Stimulated activated CD4-positive, alpha-beta T cell treated with anti-CD3 and anti-CD28 coated beads, TNF-alpha, amount 100 ng/mL, for 48 hours (primary cell): ENCODE measurements at regions not wholly inside any gene's neighbourhood (a gene's known extent, or its start where the extent isn't known, plus 50 kb on each side); places are given as distances from the start of the nearest gene placed in this dataset.

ENCODE experiments used
- DNase-seq, 3 donors: peaks; one replicate each; pipeline ENCODE4 v3.0.0-alpha.2; 2020; ENCODE audit warnings: low read depth in 3 of 3

DNA sequence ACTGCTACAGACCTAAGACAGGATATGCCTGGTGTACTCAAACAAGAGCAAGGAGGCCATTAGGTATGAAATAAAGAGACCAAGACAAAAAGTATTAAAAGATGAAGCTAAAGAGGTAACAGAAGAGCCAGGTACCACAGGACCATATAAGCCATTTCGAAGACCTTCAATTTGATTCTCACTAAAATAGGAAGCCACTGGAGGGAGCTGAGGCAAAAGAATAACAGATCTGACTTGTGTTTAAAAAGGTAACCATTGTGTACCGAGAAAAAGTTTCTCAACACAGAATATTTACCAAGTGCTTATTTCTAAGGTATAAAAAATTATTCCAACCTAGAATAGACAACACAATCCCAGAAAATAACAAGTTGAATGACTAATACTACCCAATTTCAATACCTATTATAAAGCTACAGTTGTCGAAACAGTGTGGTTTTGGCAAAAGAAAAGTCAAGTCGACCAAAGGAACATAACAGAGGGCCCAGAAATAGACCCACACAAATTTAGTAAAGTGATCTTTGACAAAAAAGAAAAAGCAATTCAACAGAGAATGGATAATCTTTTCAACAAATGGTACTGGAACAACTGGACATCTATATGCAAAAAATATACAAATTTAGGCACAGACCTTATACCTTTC is 125.3 kb upstream of the DST start:
- no peak for DNase-seq

DNA sequence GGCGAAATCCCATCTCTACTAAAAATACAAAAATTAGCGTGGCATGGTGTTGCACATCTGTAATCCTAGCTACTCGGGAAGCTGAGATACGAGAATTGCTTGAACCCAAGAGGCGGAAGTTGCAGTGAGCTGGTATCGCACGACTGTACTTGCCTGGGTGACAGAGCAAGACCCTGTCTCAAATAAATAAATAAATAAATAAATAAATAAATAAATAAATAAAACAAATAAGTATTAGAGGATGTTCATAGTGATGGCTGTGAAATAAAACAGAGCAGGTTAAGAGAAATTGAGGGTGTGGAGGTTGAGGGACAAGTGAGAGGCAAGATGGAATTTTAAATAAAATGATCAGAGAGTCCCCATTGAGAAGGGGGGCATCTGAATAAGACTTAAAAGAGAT is 124.7 kb upstream of the DST start:
- DNase-seq = no peak

DNA sequence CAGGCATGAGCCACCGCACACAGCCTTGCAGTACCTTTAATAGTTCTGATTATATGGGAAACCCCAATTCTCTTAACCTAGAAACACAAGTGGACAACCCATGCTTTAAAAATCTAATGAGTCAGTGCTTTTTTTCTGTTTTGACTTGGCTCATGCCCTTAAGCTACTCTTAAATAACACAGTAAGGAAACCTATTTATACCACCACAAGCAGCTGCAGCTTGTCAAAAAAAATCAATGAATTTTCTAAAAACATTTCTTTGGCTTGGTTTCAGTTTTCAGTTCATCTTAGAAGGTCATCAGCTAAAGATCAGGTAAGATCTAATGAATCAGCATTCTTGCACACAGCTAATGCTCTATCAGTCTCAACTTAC is 124.1 kb upstream of the DST start:
- DNase-seq = no peak

DNA sequence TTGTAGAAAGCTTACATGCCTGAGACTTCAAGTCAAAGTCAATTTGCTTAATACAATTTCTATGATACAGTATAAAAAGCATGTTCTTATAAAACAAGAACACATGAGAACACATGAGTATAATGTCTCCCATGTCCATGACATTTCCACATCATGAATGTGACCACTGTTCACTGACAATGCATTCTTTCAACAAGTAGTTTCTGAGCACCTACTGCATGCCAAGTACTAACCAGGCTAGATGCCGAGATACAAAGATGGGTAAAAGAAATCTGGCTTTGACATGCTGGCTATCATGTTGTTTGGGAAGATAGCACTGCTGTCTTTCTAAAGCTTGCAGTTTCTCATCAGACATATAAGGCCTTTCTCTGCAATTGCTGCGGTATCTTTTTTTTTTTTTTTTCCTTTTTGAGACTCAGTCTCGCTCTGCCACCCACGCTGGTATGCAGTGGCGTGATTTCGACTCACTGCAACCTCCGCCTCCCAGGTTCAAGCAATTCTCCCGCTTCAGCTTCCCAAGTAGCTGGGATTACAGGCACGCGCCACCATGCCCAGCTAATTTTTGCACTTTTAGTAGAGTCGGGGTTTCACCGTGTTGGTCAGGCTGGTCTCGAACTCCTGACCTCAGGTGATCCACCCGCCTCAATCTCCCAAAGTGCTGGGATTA is 123.6 kb upstream of the DST start:
- no peak for DNase-seq

DNA sequence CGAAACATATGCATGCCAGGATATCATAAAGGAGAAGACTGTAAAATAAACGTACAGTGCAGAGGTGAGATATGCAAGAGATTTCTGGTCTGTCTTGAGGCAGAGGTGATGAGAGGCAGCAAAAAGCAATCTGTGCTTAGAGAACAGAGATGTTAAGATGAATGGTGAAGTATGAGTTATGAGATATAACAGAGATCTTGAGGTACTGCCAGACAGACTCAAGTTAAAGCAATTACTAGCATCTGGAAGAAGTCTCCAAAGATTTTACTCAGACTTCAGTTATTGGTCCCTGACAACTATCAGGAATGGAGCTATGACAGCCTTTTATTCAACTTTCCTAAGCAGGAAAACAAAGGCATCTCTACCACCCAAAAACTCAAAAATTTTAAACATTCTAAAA is 122.8 kb upstream of the DST start:
- no peak for DNase-seq

DNA sequence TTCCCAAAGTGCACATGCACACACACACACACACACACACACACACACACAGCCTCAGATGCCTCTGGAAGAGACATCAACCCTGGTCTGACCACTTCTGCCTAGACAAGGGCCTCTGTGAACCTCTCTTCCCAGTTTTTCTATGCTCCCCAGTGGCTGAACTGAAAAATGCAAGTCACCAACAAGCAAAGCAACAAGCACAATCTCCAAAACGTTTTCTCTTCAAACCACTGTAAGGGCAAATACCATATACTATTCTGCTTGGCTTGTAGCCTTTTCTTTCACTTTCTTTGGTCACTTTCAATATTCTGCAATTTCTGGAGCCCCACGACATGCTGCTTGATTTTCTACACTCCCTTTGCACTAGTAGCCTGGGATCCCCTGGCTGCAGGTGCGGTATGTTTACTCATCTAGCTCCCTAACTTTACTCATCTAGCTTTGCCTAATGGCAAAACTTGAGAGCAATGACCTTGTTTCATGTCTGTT is 121.4 kb upstream of the DST start:
- no peak for DNase-seq

DNA sequence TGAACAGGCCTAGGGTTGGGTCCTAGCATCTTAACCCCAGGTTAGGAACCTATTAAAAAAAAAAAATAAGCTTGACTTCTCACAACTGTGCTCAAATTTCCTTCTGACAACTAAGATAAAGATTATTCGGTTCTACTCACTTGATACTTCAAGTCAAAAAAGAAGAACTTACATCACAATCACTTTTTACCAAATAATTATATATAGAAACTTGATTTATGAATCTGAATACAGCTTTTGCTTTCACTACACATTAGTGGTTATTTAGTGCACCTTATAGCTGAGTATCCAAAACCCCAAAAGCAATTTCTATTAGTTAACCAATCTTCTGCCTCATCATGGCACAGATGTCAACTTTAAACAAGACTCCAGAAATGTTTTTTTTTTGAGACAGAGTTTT is 119.0 kb upstream of the DST start:
- DNase-seq = no peak

DNA sequence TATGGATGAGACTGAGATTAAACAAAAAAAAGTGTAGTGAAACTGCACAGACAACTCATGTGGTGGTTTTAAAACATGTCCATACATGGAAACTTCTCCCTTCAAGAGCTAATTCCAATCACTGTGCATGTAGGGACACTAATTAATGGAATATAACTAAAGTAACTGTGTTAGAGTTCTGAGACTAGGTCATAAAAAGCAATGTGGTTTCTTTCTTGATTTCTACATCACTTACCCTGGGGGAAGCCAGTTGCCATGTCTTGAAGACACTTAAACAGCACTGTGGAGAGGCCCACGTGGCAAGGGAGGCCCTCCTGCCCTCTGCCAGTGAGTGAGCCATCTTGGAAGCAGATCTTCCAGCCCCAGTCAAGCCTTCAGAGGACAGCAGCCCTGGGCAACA is 118.2 kb upstream of the DST start:
- no peak for DNase-seq

DNA sequence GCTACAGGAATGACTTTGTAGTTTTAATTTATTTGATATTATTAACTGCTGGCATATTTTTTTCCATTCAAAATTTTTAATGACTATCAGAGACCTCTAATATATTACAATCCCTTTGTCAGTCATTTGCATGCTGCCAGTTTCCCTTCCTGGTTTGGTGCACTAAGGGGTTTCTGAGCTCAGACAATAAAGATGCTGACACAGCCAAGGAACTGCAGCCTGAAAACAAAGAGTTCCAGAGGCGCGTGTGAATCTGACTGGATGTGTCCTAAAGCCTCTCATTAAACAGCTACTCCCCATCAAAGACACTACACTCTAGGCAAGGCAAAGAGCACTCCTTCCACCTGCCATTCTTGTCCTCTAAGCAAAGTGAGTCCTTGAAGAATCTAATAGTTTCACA is 116.8 kb upstream of the DST start:
- no peak for DNase-seq

DNA sequence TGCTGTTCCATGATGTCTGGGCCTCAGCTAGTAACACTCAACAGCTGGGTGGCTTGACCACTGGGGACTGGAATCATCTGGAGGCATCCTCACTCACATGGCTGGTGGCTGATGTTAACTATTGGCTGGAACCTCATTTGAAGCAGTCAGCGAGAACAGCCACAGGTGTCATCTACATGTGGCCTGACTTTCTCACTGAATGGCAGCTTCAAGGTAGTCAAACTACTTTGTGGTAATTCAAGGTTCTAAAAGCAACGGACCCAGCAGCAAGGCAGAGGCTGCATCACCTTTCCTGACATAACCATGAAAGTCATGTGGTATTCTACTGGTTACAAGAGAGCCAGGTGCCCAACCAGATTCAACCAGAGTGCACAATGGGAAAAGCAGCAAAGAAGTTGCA is 115.9 kb upstream of the DST start:
- no peak for DNase-seq

DNA sequence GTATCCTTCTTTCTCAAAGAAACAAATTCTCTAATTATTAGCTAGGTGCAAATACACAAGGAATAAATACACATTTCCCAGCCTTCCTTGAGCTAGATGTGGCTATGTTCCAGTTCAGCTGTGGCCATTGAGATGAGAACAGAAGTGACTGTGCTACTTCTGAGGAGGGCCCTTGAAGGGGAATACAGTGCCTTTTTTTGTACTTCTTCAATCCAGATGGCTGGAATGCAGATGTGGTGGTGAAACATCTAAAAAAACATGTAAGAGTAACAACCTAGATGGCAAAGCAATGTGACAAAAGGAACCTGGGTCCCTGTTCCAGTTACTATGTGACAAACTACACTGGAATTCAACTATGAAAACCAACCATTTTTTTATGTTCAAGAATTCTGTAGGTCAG is 115.4 kb upstream of the DST start:
- no peak for DNase-seq

DNA sequence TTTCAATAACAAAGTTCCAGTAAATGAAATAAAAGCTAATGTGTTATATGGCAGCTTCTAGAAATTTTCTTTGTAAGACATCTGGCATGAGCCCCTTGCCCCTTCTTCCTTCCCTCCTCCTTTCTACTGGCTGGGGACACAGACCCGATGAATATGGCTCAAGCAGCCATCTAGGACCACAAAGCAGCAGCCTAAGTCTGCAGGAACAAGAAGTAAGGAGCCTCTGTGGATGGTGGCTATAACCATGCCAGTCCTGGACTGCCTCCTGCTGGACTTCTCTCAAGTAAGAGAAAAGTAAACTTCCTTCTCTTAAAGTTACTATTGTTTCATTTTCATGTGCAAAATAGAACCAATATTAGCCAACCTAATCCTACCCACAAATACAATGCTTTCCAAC is 114.9 kb upstream of the DST start:
- no peak for DNase-seq

DNA sequence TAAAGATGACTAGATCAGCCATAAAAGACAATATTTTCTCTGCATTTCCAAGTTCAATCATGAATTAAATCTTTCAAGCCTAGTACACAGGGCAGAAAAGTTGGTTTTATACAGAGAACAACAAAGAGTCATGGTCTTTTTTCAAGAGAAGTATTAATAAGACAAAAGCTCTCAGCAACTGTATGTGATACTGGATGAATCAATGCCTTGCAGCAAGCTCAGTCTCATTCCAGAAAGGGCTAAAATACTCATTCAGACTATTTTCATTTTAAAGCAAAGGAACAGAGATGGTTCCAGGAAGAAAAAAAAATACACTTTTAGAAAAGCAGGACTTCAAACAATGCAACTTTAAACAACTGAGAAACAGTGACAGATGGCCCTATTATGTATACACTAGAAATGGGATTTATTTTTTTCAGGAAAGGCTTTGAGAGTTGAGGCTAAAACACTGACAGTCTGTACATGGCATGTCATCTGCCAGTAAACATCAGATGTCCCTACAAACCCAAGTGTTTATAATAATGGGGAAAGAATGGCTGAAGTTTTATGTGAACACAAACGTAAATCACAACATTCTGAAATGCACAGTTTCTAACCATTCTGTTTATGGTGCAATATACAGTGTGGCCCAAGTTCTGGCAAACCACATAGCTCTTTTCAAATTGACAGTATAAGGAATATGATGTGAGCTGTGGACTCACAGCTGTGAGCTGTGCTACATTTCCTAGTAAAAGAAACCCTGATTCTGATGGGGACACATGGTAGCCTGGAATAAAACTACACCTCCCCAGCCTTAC is 114.3 kb upstream of the DST start:
- no peak for DNase-seq

DNA sequence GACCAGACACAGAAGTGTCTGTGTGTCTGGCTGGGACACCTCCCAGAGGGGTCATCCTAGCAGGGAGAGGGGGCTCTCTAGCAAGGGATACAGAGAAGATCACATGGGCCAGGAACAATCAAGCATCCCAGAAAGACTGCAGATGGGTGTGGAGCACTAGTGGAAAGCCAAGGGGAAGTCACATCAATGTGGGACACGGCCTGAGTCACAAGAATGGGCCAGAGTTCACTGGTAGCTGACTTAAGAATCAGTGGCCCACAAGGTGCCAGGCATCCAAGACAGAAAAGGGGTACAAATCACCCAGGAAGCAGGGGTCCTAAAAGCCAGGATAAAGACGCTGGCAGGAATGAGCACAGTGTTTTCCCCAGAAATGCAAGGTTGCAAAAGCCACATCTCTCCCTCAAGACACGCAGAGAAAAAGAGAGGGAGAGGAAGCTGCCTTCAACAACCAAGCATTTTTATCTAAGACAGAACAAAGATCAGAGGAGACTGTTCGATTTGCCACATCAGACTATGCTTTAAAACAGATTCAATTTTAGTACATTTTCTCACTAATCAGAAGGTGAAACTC is 113.6 kb upstream of the DST start:
- DNase-seq = no peak

DNA sequence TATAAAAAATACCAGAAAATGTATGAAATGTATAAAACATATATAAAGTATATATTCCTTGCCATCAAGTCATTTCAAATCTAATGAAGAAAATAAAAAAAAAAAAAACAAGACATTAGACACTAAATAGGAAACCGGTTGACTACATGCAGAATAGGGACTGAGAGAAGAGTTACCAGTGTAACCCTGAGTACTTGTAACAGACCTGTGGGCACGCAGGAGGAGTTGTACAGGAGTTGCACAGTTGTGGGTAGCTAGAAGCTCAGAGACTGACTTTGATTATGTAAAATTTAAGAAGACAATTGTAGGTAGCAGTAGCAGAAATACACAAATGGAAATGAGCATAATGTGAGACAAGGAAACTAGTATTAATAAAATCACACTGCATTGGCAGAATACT is 112.4 kb upstream of the DST start:
- DNase-seq = no peak

DNA sequence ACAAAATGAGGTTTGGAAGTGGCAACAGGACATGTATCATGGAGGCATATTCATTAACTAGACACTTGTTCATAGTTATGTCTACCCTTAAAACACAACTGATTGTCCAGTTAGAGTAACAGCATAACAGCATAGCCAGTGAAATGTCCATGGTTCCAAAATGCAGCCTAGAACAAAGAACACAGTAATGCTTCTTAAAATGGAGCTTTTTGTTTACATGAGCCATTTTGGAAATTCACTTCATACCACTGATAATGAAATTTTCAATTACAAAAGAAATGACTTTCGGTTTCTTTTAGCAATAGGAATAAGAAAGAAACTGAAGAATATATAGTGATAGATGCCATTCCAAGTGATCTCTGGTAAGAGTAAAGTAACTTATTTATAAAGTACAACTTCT is 111.1 kb upstream of the DST start:
- no peak for DNase-seq

DNA sequence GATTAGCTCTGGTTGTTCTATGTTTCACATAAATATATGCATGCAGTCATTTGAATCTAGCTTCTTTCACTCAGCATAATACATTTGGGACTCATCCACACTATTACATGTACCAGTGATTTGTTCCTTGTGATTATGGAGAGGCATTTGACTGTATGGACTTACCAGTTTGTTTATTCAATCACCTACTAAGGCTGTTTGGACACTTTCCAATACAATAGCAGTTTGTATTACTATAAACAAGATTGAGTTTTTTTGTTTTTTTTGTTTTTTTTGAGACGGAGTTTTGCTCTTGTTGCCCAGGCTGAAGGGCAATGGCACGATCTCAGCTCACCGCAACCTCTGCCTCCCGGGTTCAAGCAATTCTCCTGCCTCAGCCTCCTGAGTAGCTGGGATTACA is 109.8 kb upstream of the DST start:
- DNase-seq = no peak

DNA sequence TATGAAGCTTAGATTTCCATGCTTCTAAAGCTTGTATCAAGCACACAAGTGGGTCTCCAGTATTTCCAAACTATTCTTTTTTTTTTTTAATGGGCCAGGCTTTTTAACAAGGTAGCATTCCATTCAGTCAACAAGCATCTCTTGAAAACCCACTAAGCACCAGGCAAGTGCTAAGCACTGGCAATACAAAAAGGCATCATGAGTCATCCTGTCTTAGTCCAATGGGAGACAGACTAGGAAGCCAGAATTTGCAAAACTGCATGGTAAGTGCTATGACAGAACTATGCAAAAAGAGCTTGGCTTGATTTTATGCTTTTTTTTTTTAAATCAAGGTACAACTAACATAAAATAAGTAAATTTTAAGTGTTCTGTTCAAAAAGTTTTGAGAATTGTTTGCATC is 109.3 kb upstream of the DST start:
- no peak for DNase-seq

DNA sequence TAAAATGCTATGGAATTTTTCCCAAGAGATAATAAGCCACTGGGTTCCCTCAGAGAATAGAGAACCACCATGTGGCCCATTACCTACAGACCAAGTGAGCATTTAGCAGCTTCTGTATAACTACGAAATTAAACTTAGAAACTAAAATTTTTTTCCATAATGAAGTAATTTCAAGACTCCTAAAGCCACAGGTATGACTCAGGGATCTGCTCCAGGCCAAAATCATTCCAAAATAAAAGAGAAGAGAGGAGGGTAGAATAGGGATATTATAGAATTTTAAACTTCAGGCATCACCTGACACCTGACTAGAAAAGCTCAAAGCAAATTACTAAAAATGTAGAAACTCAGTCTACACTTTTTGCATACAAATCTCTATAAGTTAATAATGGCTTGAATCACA is 108.9 kb upstream of the DST start:
- no peak for DNase-seq

DNA sequence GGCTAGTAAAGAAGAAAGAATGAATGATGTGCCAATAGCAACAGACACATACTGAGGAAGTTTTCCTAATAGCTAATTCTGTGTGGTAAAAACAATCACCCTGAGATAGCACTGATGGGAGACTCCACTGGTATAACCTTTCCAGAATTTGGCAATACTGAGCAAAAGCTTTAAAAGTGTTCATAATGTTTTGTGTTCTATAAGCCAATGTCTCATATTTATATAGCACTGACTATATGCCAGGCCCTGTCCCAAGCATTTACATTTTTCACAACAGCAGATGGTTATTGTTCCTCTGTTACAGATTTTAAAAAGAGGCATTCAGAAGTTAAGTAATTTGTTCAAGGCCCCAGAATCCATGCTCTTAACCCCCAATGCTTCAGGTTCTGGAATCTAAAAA is 108.0 kb upstream of the DST start:
- DNase-seq = no peak

DNA sequence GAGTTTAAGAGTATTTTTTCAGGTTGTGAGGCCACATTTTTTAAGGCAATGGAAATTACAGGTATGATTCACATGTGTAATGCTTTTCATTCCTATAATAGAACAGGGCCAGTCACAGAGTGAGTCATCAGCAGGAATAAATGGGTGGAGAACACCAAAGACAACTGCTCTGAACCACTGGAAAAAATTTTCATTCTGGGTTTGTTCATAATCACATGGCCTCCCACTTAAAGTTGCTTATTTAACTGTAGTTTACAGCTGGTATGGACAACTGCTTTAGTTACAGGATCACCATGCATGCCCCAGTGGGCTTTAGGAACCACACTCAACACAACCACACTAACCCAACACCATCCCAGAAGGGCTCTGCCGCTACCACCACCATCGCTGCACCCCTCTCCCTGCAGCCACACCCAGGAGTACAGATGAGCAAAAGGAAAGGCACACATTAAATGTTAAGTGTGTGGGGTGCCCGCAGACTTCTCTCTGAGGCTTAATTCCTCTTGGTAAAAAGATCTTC is 107.0 kb upstream of the DST start:
- DNase-seq = no peak

DNA sequence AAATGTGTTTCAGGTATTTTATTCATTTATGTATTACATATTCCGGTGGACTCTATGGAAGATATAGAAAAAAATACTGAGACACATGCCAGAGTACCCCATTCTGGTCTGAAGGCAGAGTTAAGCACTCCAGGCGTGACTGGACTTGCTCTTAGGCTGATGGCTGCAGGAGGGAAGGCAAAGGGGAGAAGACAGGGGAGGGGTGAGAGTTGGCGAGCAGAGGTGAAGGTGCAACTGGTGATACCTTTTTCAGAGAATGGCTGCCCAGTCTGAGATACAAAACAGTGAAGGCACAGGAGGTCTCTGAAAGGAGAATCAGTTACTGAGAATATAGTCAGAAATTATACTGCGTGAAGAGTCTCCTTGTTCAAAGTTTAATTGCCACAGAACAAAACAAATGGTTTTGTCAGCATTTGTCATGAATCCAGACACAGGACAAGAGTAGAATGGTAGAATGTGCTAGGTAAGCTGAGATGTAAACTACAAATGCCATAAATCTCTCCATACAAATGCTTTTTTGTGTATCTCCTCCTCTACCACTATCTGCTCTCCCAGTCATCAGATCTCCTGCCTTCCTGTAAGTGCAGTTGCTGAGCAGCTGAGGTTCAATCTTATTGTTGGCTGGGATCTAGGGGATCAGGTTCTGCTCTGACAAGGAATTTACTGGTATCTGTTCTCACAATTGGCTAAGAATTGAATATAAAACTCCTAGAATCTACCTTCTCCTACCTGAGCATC is 104.2 kb upstream of the DST start:
- no peak for DNase-seq
